ENCODE measurements at regions not wholly inside any gene's neighbourhood (a gene's known extent, or its start where the extent isn't known, plus 50 kb on each side); places are given as distances from the start of the nearest gene placed in this dataset.
A peak's percentile ranks its signal among the peaks of the same experiment; 100 is the strongest.

- H3K9me3 Mint-ChIP-seq, result peaks cover 15% of the 10 kb centered on the region
- intact Hi-C loops (cut with micrococcal nuclease), result no loop called here
- peaks cover 34% of the 10 kb centered on the region for H3K4me1 Mint-ChIP-seq (ENCODE audit: low read depth)
- no peak overlapping the region for H3K27ac Mint-ChIP-seq
- no peak overlapping the region for H3K4me3 Mint-ChIP-seq
- peaks cover 7% of the 10 kb centered on the region for H3K36me3 Mint-ChIP-seq (ENCODE audit: low read depth)
- peaks cover 27% of the 10 kb centered on the region for H3K27me3 Mint-ChIP-seq (ENCODE audit: insufficient read depth)
- no peak for DNase-seq (ENCODE audit: low spot score)
These were observed 273.2 kb downstream of the BCL2 start for GRCh38 chr18:63046375-63046774.

- intact Hi-C loops (cut with micrococcal nuclease), result no loop called here
- Mint-ChIP-seq H3K36me3 (ENCODE audit: low read depth) (peaks cover 9% of the 10 kb centered on the region), H3K4me3 (no peak overlapping the region), H3K9me3 (peaks cover 18% of the 10 kb centered on the region), H3K27me3 (ENCODE audit: insufficient read depth) (peaks cover 27% of the 10 kb centered on the region), H3K4me1 (ENCODE audit: low read depth) (peaks cover 29% of the 10 kb centered on the region), H3K27ac (no peak overlapping the region)
- DNase-seq (ENCODE audit: low spot score), result no peak
These were observed 276.1 kb downstream of the BCL2 start for GRCh38 chr18:63043516-63043915.

- H3K36me3 Mint-ChIP-seq (ENCODE audit: low read depth), result peaks cover 9% of the 10 kb centered on the region
- intact Hi-C loops (cut with micrococcal nuclease), result no loop called here
- H3K4me3 Mint-ChIP-seq, result no peak overlapping the region
- peaks cover 24% of the 10 kb centered on the region for H3K27me3 Mint-ChIP-seq (ENCODE audit: insufficient read depth)
- no peak for DNase-seq (ENCODE audit: low spot score)
- H3K4me1 Mint-ChIP-seq (ENCODE audit: low read depth), result peaks cover 29% of the 10 kb centered on the region
- H3K9me3 Mint-ChIP-seq, result peaks cover 18% of the 10 kb centered on the region
- H3K27ac Mint-ChIP-seq, result no peak overlapping the region
These were observed 277.2 kb downstream of the BCL2 start for GRCh38 chr18:63042351-63042750.

GRCh38 chr18:63040788-63041410, 278.7 kb downstream of the BCL2 start:
- H3K36me3 Mint-ChIP-seq (ENCODE audit: low read depth), result peaks cover 9% of the 10 kb centered on the region
- H3K27me3 Mint-ChIP-seq (ENCODE audit: insufficient read depth), result peaks cover 23% of the 10 kb centered on the region
- H3K9me3 Mint-ChIP-seq, result peaks cover 18% of the 10 kb centered on the region
- peak overlapping the region; percentile 41 for H3K27ac Mint-ChIP-seq
- H3K4me3 Mint-ChIP-seq, result peak overlapping the region; percentile 38
- intact Hi-C loops (cut with micrococcal nuclease), result loop anchor here (2.0 kb wide), 2 partner anchors 34 to 58 kb away; no protein-coding TSS in a partner anchor
- peaks cover 29% of the 10 kb centered on the region for H3K4me1 Mint-ChIP-seq (ENCODE audit: low read depth)
- DNase-seq (ENCODE audit: low spot score), result no peak

- DNase-seq (ENCODE audit: low spot score), result no peak
- no peak overlapping the region for H3K4me3 Mint-ChIP-seq
- no peak overlapping the region for H3K27ac Mint-ChIP-seq
- peaks cover 8% of the 10 kb centered on the region for H3K27me3 Mint-ChIP-seq (ENCODE audit: insufficient read depth)
- peaks cover 12% of the 10 kb centered on the region for H3K9me3 Mint-ChIP-seq
- intact Hi-C loops (cut with micrococcal nuclease), result no loop called here
- H3K36me3 Mint-ChIP-seq (ENCODE audit: low read depth), result peaks cover 9% of the 10 kb centered on the region
- H3K4me1 Mint-ChIP-seq (ENCODE audit: low read depth), result peaks cover 25% of the 10 kb centered on the region
These were observed 282.1 kb downstream of the BCL2 start for GRCh38 chr18:63037491-63037890.

GRCh38 chr18:63031375-63031774, 288.2 kb downstream of the BCL2 start:
- no peak overlapping the region for H3K27ac Mint-ChIP-seq
- peaks cover 5% of the 10 kb centered on the region for H3K4me1 Mint-ChIP-seq (ENCODE audit: low read depth)
- H3K9me3 Mint-ChIP-seq, result peaks cover 7% of the 10 kb centered on the region
- DNase-seq (ENCODE audit: low spot score), result no peak
- intact Hi-C loops (cut with micrococcal nuclease), result no loop called here
- peaks cover 7% of the 10 kb centered on the region for H3K27me3 Mint-ChIP-seq (ENCODE audit: insufficient read depth)
- H3K36me3 Mint-ChIP-seq (ENCODE audit: low read depth), result peaks cover 5% of the 10 kb centered on the region
- no peak overlapping the region for H3K4me3 Mint-ChIP-seq

Measured in activated T-helper 1 cell treated with anti-CD3 and anti-CD28 coated beads, Interleukin-12 subunit alpha, Interleukin-12 subunit beta, Interleukin-2, Interleukin-4 antibody, amounts not matched to agents 30 ng/mL and 10 ng/mL and 1 ng/mL, durations not matched to agents 14 hours and 24 hours and 36 hours (primary cell).